Vagina (tissue), 2 donors: ENCODE measurements at regions not wholly inside any gene's neighbourhood (a gene's known extent, or its start where the extent isn't known, plus 50 kb on each side); places are given as distances from the start of the nearest gene placed in this dataset.

Experiments used
- DNase-seq, 2 donors: peaks; one replicate each; pipeline ENCODE4 v3.0.0-alpha.2; 2017; ENCODE audit errors: extremely low spot score in 2 of 2
- H3K27ac ChIP-seq: fragments of 200-600 bp; sonication (generic); one replicate; pipeline ENCODE4 v1.5.1; 2019
- H3K27me3 ChIP-seq: fragments of 200-600 bp; sonication (generic); one replicate; pipeline ENCODE4 v1.5.1; 2019
- H3K36me3 ChIP-seq, 2 donors: fragments of 200-600 bp; sonication (generic); one replicate each; pipeline ENCODE4 v1.5.1; 2017 to 2019
- H3K4me1 ChIP-seq: fragments of 200-600 bp; sonication (generic); one replicate; pipeline ENCODE4 v1.5.1; 2019
- H3K4me3 ChIP-seq, 2 donors: fragments of 200-600 bp; sonication (generic); 1 replicate in 1 of 2; 2 replicates in 1 of 2; pipeline ENCODE4 v1.5.1; 2016 to 2019
- H3K9me3 ChIP-seq: fragments of 200-600 bp; sonication (generic); one replicate; pipeline ENCODE4 v1.5.1; 2019
- POLR2A ChIP-seq, 2 donors: fragments of 450-650 bp; IDR thresholded peaks; one replicate each; pipeline ENCODE4 v1.6.1; 2017; ENCODE audit warnings: antibody characterized with exemption in 2 of 2, mild to moderate bottlenecking in 2 of 2, moderate library complexity in 2 of 2
- POLR2AphosphoS5 ChIP-seq, 2 donors: sonication (generic); formaldehyde crosslinking; IDR thresholded peaks; one replicate each; pipeline ENCODE4 v1.9.0; 2017; ENCODE audit warnings: antibody characterized with exemption in 2 of 2, mild to moderate bottlenecking in 2 of 2, low read depth in 1 of 2; ENCODE audit not compliant: insufficient read depth in 1 of 2
- intact Hi-C: fragments of 100-400 bp; cut with DNase I; formaldehyde crosslinking; loops from one replicate; pipeline ENCODE4 v1.15.1; 2023
- TF ChIP-seq, protein P1 (sequence below), 3 experiments: fragments of 450-650 bp in 2 of 3; fragments of 200-600 bp in 1 of 3; sonication (generic) in 1 of 3; IDR thresholded peaks; one replicate each; pipeline ENCODE4 v1.5.1; 2017 to 2019; ENCODE audit warnings: antibody characterized with exemption in 3 of 3, mild to moderate bottlenecking in 2 of 3, moderate library complexity in 2 of 3

DNA sequence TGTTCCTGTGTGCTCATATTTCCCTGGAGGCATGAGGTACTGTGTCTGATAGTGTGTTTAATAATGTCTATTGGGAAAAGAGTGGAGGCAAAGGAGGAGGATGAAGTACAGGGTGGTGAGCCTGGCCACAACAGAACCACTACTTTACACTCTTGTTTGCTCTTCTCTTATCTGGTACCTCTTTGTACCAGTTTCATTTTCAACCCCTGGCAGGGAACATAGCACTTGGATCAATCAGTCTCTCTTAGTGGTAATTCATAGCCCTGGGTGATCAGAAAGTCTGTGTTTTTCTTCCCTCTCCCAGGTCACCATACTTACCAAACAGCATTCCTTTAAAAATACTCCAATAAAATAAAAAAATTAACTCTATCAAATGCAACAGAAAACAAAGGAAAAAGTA is 105.4 kb downstream of the DMRT2 start:
- TF ChIP-seq POLR2AphosphoS5 (IDR thresholded peaks at IDR 0.05; ENCODE audit: insufficient read depth in 1 of 2, low read depth in 1 of 2) (no peak), POLR2A (IDR thresholded peaks at IDR 0.05) (no peak)
- H3K4me3 ChIP-seq = no peak overlapping the region
- H3K4me1 ChIP-seq = no peaks in the 10 kb centered on the region
- H3K36me3 ChIP-seq = no peaks in the 10 kb centered on the region
- H3K27me3 ChIP-seq = no peaks in the 10 kb centered on the region
- no peak for DNase-seq
- H3K27ac ChIP-seq = no peak overlapping the region
- intact Hi-C loops = loop anchor here (2.0 kb wide), 1 partner anchor 35 kb away; no protein-coding TSS in a partner anchor
- no peaks in the 10 kb centered on the region for H3K9me3 ChIP-seq

DNA sequence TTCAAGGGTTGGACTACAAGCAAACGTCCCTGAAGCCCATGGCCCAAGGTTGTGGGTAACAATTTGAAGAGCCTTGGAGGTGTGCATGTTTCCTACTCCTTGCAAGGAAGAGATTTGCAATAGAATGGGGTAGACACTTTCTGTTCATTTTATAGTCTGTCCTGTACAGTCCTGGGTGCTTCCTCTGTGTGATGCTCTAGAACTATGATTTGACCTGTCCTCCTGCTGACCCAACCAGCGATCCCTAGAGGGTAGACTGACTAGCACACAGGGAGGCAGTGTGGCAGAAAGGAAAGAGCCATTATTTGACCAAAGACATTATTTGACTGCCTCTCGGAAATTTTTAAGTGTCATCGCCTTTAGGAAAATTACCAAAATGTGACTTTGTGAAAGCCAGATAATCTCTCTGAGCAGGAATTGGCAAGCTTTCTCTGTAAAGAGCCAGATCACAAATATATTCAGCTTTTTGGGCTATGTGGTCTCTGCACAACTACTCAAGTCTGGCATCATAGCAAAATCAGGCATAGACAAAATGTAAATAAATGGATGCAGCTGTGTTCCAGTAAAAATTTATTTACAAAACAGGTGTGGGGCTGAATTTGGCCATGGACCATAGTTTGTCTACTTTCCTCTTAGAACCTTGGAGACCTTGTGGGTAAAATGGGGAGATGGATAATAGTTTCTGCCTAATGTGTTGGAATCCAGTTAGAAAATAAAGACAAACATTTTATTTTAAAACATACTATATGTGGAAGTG is 106.8 kb downstream of the DMRT2 start:
- Histone ChIP-seq H3K9me3 (no peaks in the 10 kb centered on the region), H3K4me3 (no peak overlapping the region), H3K4me1 (no peaks in the 10 kb centered on the region), H3K36me3 (no peaks in the 10 kb centered on the region), H3K27ac (no peak overlapping the region), H3K27me3 (no peaks in the 10 kb centered on the region)
- TF ChIP-seq POLR2AphosphoS5 (IDR thresholded peaks at IDR 0.05; ENCODE audit: insufficient read depth in 1 of 2, low read depth in 1 of 2) = no peak
- TF ChIP-seq, protein P1, sequence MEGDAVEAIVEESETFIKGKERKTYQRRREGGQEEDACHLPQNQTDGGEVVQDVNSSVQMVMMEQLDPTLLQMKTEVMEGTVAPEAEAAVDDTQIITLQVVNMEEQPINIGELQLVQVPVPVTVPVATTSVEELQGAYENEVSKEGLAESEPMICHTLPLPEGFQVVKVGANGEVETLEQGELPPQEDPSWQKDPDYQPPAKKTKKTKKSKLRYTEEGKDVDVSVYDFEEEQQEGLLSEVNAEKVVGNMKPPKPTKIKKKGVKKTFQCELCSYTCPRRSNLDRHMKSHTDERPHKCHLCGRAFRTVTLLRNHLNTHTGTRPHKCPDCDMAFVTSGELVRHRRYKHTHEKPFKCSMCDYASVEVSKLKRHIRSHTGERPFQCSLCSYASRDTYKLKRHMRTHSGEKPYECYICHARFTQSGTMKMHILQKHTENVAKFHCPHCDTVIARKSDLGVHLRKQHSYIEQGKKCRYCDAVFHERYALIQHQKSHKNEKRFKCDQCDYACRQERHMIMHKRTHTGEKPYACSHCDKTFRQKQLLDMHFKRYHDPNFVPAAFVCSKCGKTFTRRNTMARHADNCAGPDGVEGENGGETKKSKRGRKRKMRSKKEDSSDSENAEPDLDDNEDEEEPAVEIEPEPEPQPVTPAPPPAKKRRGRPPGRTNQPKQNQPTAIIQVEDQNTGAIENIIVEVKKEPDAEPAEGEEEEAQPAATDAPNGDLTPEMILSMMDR (IDR thresholded peaks at IDR 0.05) = no peak
- TF ChIP-seq POLR2A (IDR thresholded peaks at IDR 0.05) = no peak
- no peak for DNase-seq
- intact Hi-C loops = loop anchor here (2.0 kb wide), 1 partner anchor 36 kb away; no protein-coding TSS in a partner anchor

DNA sequence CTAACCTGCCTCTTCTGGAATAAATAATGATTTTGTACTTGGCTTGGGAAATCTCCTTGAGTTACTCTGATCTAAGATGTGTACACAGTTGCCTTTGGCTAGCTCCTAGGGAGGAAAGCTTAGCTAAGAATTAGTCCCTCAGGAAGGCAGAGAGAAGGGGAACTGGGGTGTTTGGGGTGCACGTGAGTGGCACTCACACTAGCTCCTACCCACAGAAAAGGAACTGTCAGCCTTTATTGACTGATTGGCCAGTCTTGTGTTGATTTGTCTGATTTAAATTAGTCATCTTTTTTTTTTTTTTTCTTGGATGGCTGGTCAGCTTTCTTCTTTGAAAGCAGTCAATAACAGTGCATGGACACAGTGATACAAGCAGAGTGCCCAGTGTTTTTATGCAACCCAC is 107.7 kb downstream of the DMRT2 start:
- Histone ChIP-seq H3K4me1 (no peaks in the 10 kb centered on the region), H3K27me3 (no peaks in the 10 kb centered on the region), H3K9me3 (no peaks in the 10 kb centered on the region), H3K4me3 (no peak overlapping the region), H3K36me3 (no peaks in the 10 kb centered on the region), H3K27ac (no peak overlapping the region)
- intact Hi-C loops = loop anchor here (2.0 kb wide), 1 partner anchor 37 kb away; no protein-coding TSS in a partner anchor
- no peak for DNase-seq
- TF ChIP-seq POLR2A (IDR thresholded peaks at IDR 0.05) = no peak

DNA sequence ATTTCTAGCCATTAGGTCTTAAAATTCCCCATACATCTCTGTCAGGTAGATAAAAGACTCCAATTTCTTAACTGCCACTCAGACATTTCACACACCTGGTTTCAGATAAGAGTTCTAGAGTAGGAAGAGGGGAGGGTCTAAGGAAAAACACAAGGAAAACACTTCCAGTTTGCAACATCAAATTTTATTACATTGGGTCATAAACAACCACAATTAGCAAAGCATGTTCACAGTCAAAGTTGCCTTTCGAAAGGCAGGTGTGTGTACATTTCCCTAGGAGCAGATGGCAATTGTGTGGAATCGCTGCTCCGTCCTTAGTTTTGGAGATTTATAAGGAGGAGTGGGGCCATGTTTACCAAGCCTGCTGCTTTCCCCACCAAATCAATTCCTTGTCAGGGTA is 120.8 kb downstream of the DMRT2 start:
- no peak for DNase-seq
- no peaks in the 10 kb centered on the region for H3K4me1 ChIP-seq
- H3K4me3 ChIP-seq = no peak overlapping the region
- no peaks in the 10 kb centered on the region for H3K36me3 ChIP-seq
- no peaks in the 10 kb centered on the region for H3K9me3 ChIP-seq
- no peak overlapping the region for H3K27ac ChIP-seq
- no peaks in the 10 kb centered on the region for H3K27me3 ChIP-seq
- TF ChIP-seq POLR2AphosphoS5 (IDR thresholded peaks at IDR 0.05; ENCODE audit: insufficient read depth in 1 of 2, low read depth in 1 of 2) (no peak), POLR2A (IDR thresholded peaks at IDR 0.05) (no peak)
- TF ChIP-seq, protein P1 (IDR thresholded peaks at IDR 0.05) = no peak
- intact Hi-C loops = no loop called here

DNA sequence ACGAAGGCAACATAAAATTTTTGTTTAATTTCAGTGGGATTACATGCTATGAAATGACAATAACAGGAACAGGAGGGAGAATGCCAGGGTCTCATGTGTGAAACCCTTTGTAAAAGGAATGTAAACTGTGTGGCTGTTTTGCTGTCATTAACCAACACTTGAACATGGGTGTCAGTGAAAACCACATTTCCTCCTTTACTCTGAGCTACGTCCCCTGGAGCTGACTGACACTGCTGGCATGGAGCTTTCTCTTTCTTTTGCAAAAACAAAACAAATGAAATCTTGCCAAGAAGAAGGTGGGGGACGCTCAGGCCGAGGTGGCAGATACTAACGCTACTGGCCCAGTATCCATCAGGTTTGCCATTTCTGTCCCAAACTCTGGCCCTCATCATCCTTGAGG is 121.4 kb downstream of the DMRT2 start:
- intact Hi-C loops = no loop called here
- no peaks in the 10 kb centered on the region for H3K9me3 ChIP-seq
- H3K27ac ChIP-seq = no peak overlapping the region
- no peaks in the 10 kb centered on the region for H3K36me3 ChIP-seq
- no peaks in the 10 kb centered on the region for H3K27me3 ChIP-seq
- no peaks in the 10 kb centered on the region for H3K4me1 ChIP-seq
- TF ChIP-seq POLR2A (IDR thresholded peaks at IDR 0.05) (no peak), POLR2AphosphoS5 (IDR thresholded peaks at IDR 0.05; ENCODE audit: insufficient read depth in 1 of 2, low read depth in 1 of 2) (no peak)
- TF ChIP-seq, protein P1 (IDR thresholded peaks at IDR 0.05) = no peak
- H3K4me3 ChIP-seq = no peak overlapping the region
- no peak for DNase-seq

- H3K4me1 ChIP-seq = no peaks in the 10 kb centered on the region
- H3K4me3 ChIP-seq = no peak overlapping the region
- no peaks in the 10 kb centered on the region for H3K9me3 ChIP-seq
- no peak for DNase-seq
- H3K27me3 ChIP-seq = no peaks in the 10 kb centered on the region
- intact Hi-C loops = no loop called here
- H3K27ac ChIP-seq = no peak overlapping the region
- TF ChIP-seq POLR2AphosphoS5 (IDR thresholded peaks at IDR 0.05; ENCODE audit: insufficient read depth in 1 of 2, low read depth in 1 of 2) = no peak
- TF ChIP-seq, protein P1 (IDR thresholded peaks at IDR 0.05) = no peak
- TF ChIP-seq POLR2A (IDR thresholded peaks at IDR 0.05) = no peak
- H3K36me3 ChIP-seq = no peaks in the 10 kb centered on the region
Measured at GRCh38 chr9:1173211-1173610, 123.1 kb downstream of the DMRT2 start.
